Upper lobe of left lung (tissue), 4 donors: ENCODE measurements at regions not wholly inside any gene's neighbourhood (a gene's known extent, or its start where the extent isn't known, plus 50 kb on each side); places are given as distances from the start of the nearest gene placed in this dataset.

Experiments
- CTCF ChIP-seq, 6 experiments: fragments of 450-650 bp in 4 of 6; fragments of 200-600 bp in 2 of 6; sonication (generic) in 2 of 6; IDR thresholded peaks; one replicate each; pipeline ENCODE4 v1.5.1; 2016 to 2019; ENCODE audit warnings: antibody characterized with exemption in 6 of 6
- POLR2AphosphoS5 ChIP-seq, 2 donors: sonication (generic); formaldehyde crosslinking; IDR thresholded peaks; one replicate each; pipeline ENCODE4 v1.5.1; 2017; ENCODE audit warnings: antibody characterized with exemption in 2 of 2

- TF ChIP-seq CTCF (IDR thresholded peaks at IDR 0.05) (no peak), POLR2AphosphoS5 (IDR thresholded peaks at IDR 0.05) (no peak)
Measured at GRCh38 chr6:111951497-111952085, 78.3 kb upstream of the FYN start.
